WERI-Rb-1 (cell line): ENCODE measurements at regions not wholly inside any gene's neighbourhood (a gene's known extent, or its start where the extent isn't known, plus 50 kb on each side); places are given as distances from the start of the nearest gene placed in this dataset.
A peak's percentile ranks its signal among the peaks of the same experiment; 100 is the strongest.

Experiments
- DNase-seq: peaks from one replicate; pipeline ENCODE4 v3.0.0-alpha.2; 2020
- H3K27ac ChIP-seq: fragments of 250-450 bp; sonication (Bioruptor Pico); 2 replicates; pipeline ENCODE4 v1.5.1; 2020; ENCODE audit warnings: mild to moderate bottlenecking, moderate library complexity
- H3K27me3 ChIP-seq: fragments of 250-450 bp; sonication (Bioruptor Pico); 2 replicates; pipeline ENCODE4 v1.5.1; 2021; ENCODE audit warnings: mild to moderate bottlenecking, low read depth, moderate library complexity; ENCODE audit not compliant: insufficient read depth, severe bottlenecking
- H3K36me3 ChIP-seq: fragments of 250-450 bp; sonication (Bioruptor Pico); 2 replicates; pipeline ENCODE4 v1.5.1; 2020; ENCODE audit warnings: mild to moderate bottlenecking, moderate library complexity
- H3K4me3 ChIP-seq: 2 replicates; pipeline ENCODE4 v1.5.1; 2011; ENCODE audit warnings: low read depth, mild to moderate bottlenecking, control low read depth, low read length
- H3K9me3 ChIP-seq: fragments of 250-450 bp; sonication (Bioruptor Pico); 2 replicates; pipeline ENCODE4 v1.5.1; 2021; ENCODE audit warnings: mild to moderate bottlenecking, moderate library complexity; ENCODE audit not compliant: severe bottlenecking
- CTCF ChIP-seq: IDR thresholded peaks from 2 replicates; pipeline ENCODE4 v1.5.1; 2011; ENCODE audit warnings: low read depth, mild to moderate bottlenecking, control low read depth, inconsistent platforms, low read length

GRCh38 chr3:177833332-177833731 is 636.0 kb upstream of the TBL1XR1 start:
- H3K4me3 ChIP-seq = no peak overlapping the region
- peak overlapping the region; percentile 15; the same call in 1 of the 2 replicates for H3K27ac ChIP-seq
- H3K36me3 ChIP-seq = no peaks in the 10 kb centered on the region
- H3K9me3 ChIP-seq = no peaks in the 10 kb centered on the region
- no peak for DNase-seq
- no peaks in the 10 kb centered on the region for H3K27me3 ChIP-seq
- TF ChIP-seq CTCF = no peak

GRCh38 chr3:177835008-177835407 is 637.7 kb upstream of the TBL1XR1 start:
- H3K4me3 ChIP-seq = no peak overlapping the region
- TF ChIP-seq CTCF = no peak
- H3K9me3 ChIP-seq = no peaks in the 10 kb centered on the region
- peak; percentile 91 for DNase-seq
- H3K36me3 ChIP-seq = no peaks in the 10 kb centered on the region
- H3K27ac ChIP-seq = peak overlapping the region; percentile 81
- H3K27me3 ChIP-seq = no peaks in the 10 kb centered on the region

GRCh38 chr3:177835917-177836316 is 638.6 kb upstream of the TBL1XR1 start:
- Histone ChIP-seq H3K36me3 (no peaks in the 10 kb centered on the region), H3K9me3 (no peaks in the 10 kb centered on the region), H3K27ac (peak overlapping the region; percentile 81), H3K4me3 (no peak overlapping the region), H3K27me3 (no peaks in the 10 kb centered on the region)
- TF ChIP-seq CTCF = no peak
- no peak for DNase-seq

GRCh38 chr3:177836671-177837070 is 639.4 kb upstream of the TBL1XR1 start:
- DNase-seq = peak; percentile 74
- Histone ChIP-seq H3K27me3 (no peaks in the 10 kb centered on the region), H3K27ac (peak overlapping the region; percentile 81), H3K36me3 (no peaks in the 10 kb centered on the region), H3K4me3 (no peak overlapping the region), H3K9me3 (no peaks in the 10 kb centered on the region)
- TF ChIP-seq CTCF = no peak

- no peak overlapping the region for H3K4me3 ChIP-seq
- H3K27me3 ChIP-seq = no peaks in the 10 kb centered on the region
- no peaks in the 10 kb centered on the region for H3K36me3 ChIP-seq
- no peak for TF ChIP-seq CTCF
- H3K27ac ChIP-seq = peak overlapping the region; percentile 81
- DNase-seq = no peak
- no peaks in the 10 kb centered on the region for H3K9me3 ChIP-seq
These were observed 640.8 kb upstream of the TBL1XR1 start for GRCh38 chr3:177837951-177838655.

- Histone ChIP-seq H3K27me3 (no peaks in the 10 kb centered on the region), H3K27ac (peak overlapping the region; percentile 93), H3K4me3 (no peak overlapping the region), H3K36me3 (no peaks in the 10 kb centered on the region), H3K9me3 (no peaks in the 10 kb centered on the region)
- peak; percentile 68 for DNase-seq
- no peak for TF ChIP-seq CTCF
These were observed 641.6 kb upstream of the TBL1XR1 start for GRCh38 chr3:177838766-177839350.
